K562 (cell line): ENCODE measurements at regions not wholly inside any gene's neighbourhood (a gene's known extent, or its start where the extent isn't known, plus 50 kb on each side); places are given as distances from the start of the nearest gene placed in this dataset.

ENCODE experiments used
- ATF7 ChIP-seq: fragments of 450-650 bp; IDR thresholded peaks from 2 replicates; pipeline ENCODE4 v1.7.1; 2014; ENCODE audit warnings: mild to moderate bottlenecking, moderate library complexity
- CREB3L1 ChIP-seq: fragments of 450-650 bp; IDR thresholded peaks from 2 replicates; pipeline ENCODE4 v1.6.1; 2014; ENCODE audit warnings: low read depth, mild to moderate bottlenecking, moderate library complexity, borderline replicate concordance
- CTBP1 ChIP-seq: fragments of 450-650 bp; IDR thresholded peaks from 2 replicates; pipeline ENCODE4 v1.6.1; 2016; ENCODE audit warnings: borderline replicate concordance
- CXXC5 ChIP-seq: fragments of 250-450 bp; sonication (Bioruptor Pico); IDR thresholded peaks from 2 replicates; pipeline ENCODE4 v1.8.0; 2022; ENCODE audit warnings: inconsistent platforms, mild to moderate bottlenecking, moderate library complexity
- FOXA1 ChIP-seq: fragments of 450-650 bp; IDR thresholded peaks from 2 replicates; pipeline ENCODE4 v1.6.1; 2016; ENCODE audit warnings: mild to moderate bottlenecking, borderline replicate concordance
- GABPB1 ChIP-seq: sonication (generic); formaldehyde crosslinking; IDR thresholded peaks from 2 replicates; pipeline ENCODE4 v1.8.0; 2022; ENCODE audit warnings: mild to moderate bottlenecking, missing genetic modification reagents
- HDAC1 ChIP-seq, 2 experiments: fragments of 450-650 bp; IDR thresholded peaks; 2 replicates each; pipeline ENCODE4 v1.6.1; 2016 to 2017; ENCODE audit warnings: inconsistent platforms in 1 of 2, mild to moderate bottlenecking in 1 of 2, moderate library complexity in 1 of 2
- HES1 ChIP-seq: fragments of 450-650 bp; IDR thresholded peaks from 2 replicates; pipeline ENCODE4 v1.6.1; 2016; ENCODE audit warnings: low read depth, mild to moderate bottlenecking, moderate library complexity
- HEY1 ChIP-seq: fragments of 250-450 bp; sonication (Bioruptor Pico); IDR thresholded peaks from 2 replicates; pipeline ENCODE4 v1.5.0; 2020; ENCODE audit warnings: mild to moderate bottlenecking, moderate library complexity, borderline replicate concordance
- KLF16 ChIP-seq: IDR thresholded peaks from 2 replicates; pipeline ENCODE4 v1.6.1; 2016; ENCODE audit warnings: antibody characterized with exemption
- LEF1 ChIP-seq: fragments of 450-650 bp; IDR thresholded peaks from 2 replicates; pipeline ENCODE4 v1.6.1; 2016; ENCODE audit warnings: mild to moderate bottlenecking
- MEIS2 ChIP-seq: fragments of 450-650 bp; IDR thresholded peaks from 2 replicates; pipeline ENCODE4 v1.6.1; 2014; ENCODE audit warnings: mild to moderate bottlenecking; ENCODE audit not compliant: partially characterized antibody
- POLR2AphosphoS5 ChIP-seq: IDR thresholded peaks from 2 replicates; pipeline ENCODE4 v1.6.1; 2011; ENCODE audit warnings: mild to moderate bottlenecking, low read depth, low read length, moderate library complexity; ENCODE audit not compliant: control insufficient read depth, insufficient read depth
- RCOR1 ChIP-seq, 2 experiments: IDR thresholded peaks; 2 replicates each; pipeline ENCODE4 v1.6.1; 2012; ENCODE audit warnings: low read depth in 2 of 2, low read length in 2 of 2, borderline replicate concordance in 1 of 2, improper control_type of control experiment in 1 of 2
- SMAD1 ChIP-seq: fragments of 150-350 bp; IDR thresholded peaks from 2 replicates; pipeline ENCODE4 v1.6.1; 2014; ENCODE audit warnings: low read length, low read depth; ENCODE audit not compliant: partially characterized antibody
- SMARCE1 ChIP-seq: fragments of 450-650 bp; IDR thresholded peaks from 2 replicates; pipeline ENCODE4 v1.7.1; 2016; ENCODE audit warnings: mild to moderate bottlenecking
- TEAD4 ChIP-seq, 2 experiments: sonication (generic) in 1 of 2; formaldehyde crosslinking in 1 of 2; IDR thresholded peaks; 2 replicates each; pipeline versions ENCODE4 v1.6.1 to v1.8.0; 2012 to 2022; ENCODE audit warnings: borderline replicate concordance in 1 of 2, inconsistent platforms in 1 of 2, low read length in 1 of 2, mild to moderate bottlenecking in 1 of 2, missing genetic modification reagents in 1 of 2
- ZFP36 ChIP-seq: fragments of 150-350 bp; IDR thresholded peaks from 2 replicates; pipeline ENCODE4 v1.6.1; 2018; ENCODE audit warnings: low read length, low read depth; ENCODE audit not compliant: partially characterized antibody
- ZMIZ1 ChIP-seq, 2 experiments: fragments of 150-350 bp in 1 of 2; IDR thresholded peaks; 2 replicates each; pipeline ENCODE4 v1.6.1; 2012 to 2016; ENCODE audit warnings: low read depth in 2 of 2, low read length in 2 of 2, mild to moderate bottlenecking in 1 of 2, moderate library complexity in 1 of 2
- ZNF668 ChIP-seq: fragments of 250-450 bp; sonication (Bioruptor Pico); IDR thresholded peaks from 2 replicates; pipeline ENCODE4 v1.8.0; 2022; ENCODE audit warnings: mild to moderate bottlenecking, inconsistent platforms

GRCh38 chr17:33506889-33507650 is 214.0 kb upstream of the ASIC2 start (continued):
- TF ChIP-seq ZNF668 (no peak), ATF7 (no peak), HEY1 (CRISPR knock-in tag) (peak; percentile 73; the same call in 1 of the 2 replicates), RCOR1 (IDR thresholded peaks at IDR 0.05; ENCODE audit: borderline replicate concordance in 1 of 2, low read depth in 2 of 2, low read length in 2 of 2) (peak; percentile 35 to 91; a peak in 3 of 4 replicates), KLF16 (peak; percentile 65), SMARCE1 (peak; percentile 53; the same call in 1 of the 2 replicates), POLR2AphosphoS5 (peak; percentile 44; the same call in 1 of the 2 replicates), ZMIZ1 (IDR thresholded peaks at IDR 0.05; ENCODE audit: low read depth in 2 of 2, low read length in 2 of 2) (0 out of 4 replicates have a peak, but pooled peaks of 1 of the 2 experiments have one; percentile 32), MEIS2 (peak; percentile 97), FOXA1 (no peak), CXXC5 (CRISPR knock-in tag) (peak; percentile 24; the same call in 1 of the 2 replicates), TEAD4 (IDR thresholded peaks at IDR 0.05; ENCODE audit: low read length) (peak; percentile 87), TEAD4 (CRISPR knock-in tag; IDR thresholded peaks at IDR 0.05; ENCODE audit: borderline replicate concordance) (no peak), CTBP1 (peak; percentile 52), HDAC1 (IDR thresholded peaks at IDR 0.05) (peak in 1 of 2 experiments; percentile 67; a peak in 2 of 4 replicates), LEF1 (no peak), SMAD1 (no peak), ZFP36 (peak; percentile 17), GABPB1 (CRISPR knock-in tag) (no peak), CREB3L1 (no peak), HES1 (peak; percentile 63; the same call in 1 of the 2 replicates)
